ENCODE measurements at regions not wholly inside any gene's neighbourhood (a gene's known extent, or its start where the extent isn't known, plus 50 kb on each side); places are given as distances from the start of the nearest gene placed in this dataset.

DNA sequence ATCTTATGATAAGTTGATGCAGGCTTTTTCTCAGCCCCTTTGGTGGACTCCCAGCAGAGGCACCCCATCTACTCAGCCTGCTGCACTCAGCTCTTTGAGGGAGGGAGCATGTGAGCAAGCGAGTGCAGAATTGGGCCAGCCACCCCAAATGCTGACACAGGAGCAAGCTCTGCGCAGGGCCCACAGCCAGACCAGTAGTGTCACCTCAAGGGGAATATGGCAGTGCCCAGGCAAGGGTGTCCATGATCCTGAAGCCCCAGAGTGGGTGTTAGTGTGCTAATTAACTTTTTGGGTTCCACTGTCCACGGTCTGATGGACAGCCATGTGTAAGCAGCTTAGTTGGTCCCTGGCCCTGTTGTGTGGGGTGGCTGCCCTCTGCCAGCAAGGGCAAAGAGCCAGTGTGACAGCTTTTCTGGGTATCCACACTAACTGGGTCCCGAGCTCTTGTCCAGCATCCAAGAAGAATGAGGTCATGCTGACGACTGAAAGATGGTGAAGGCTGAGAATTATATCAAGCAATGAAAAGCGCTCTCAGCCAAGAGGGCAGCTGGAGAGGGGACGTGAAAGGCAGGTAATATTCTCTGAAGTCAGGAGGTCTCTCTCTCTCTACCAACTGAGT lies 898.3 kb upstream of the PCDH9 start:
- H3K27ac ChIP-seq, result no peak overlapping the region

GRCh38 chr13:68125087-68125480 lies 894.9 kb upstream of the PCDH9 start:
- H3K4me3 ChIP-seq, result no peak overlapping the region
- H3K27ac ChIP-seq, result no peak overlapping the region

More for the DNA sequence above, 898.3 kb upstream of the PCDH9 start:
- no peak overlapping the region for H3K4me3 ChIP-seq

DNA sequence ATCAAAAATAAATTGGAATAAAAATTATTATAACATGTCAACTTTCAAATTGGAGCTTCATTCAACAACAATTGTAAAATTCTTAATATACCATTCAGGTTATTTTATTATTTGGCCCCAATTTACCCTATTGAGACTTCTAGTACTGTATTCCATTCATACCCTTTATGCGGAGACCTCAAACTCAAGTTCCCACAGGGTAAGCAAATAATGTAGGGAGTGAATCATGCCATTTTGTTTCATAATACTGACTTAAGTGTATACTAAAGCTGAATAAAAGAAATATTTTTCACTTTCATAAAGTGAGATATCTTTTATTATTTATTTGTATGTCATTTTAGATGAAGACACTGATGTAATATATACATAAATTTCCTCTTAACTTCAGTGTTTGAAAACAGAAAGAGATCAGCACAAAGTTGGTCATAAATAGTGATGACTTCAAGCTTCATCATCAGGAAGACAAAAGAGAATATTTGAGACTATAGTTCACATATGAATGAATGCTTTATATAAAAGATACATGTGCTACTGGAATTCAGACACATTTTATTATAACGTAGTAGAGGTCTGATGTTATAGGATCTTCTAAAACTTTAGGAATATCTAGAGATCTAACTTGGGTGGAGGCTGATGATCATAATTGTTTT lies 894.4 kb upstream of the PCDH9 start:
- no peak overlapping the region for H3K4me3 ChIP-seq

GRCh38 chr13:68110178-68110768 lies 880.1 kb upstream of the PCDH9 start:
- H3K27ac ChIP-seq, result no peak overlapping the region
- H3K4me3 ChIP-seq, result no peak overlapping the region

More for the DNA sequence above, 894.4 kb upstream of the PCDH9 start:
- H3K27ac ChIP-seq, result no peak overlapping the region

GRCh38 chr13:68107667-68108066 lies 877.5 kb upstream of the PCDH9 start:
- no peak overlapping the region for H3K4me3 ChIP-seq

DNA sequence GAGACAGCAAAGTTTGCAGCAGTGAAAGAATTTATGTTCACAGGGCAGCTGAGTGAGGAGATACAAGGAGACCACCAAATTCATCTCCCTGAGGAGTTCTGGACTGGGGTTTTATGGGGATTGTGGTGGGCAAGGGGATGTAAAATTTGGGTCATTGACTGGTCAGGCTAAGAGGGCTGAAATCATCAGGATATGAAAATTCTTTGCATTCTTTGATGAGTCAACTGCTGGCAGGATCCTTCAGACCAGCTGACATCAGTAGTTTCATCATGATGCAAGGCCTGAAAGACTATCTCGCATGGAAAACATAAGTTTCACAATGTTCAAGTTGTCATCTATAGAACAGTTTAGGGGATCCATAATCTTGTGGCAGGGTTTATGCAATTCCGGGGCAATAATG lies 869.5 kb upstream of the PCDH9 start:
- Histone ChIP-seq H3K4me3 (no peak overlapping the region), H3K27ac (no peak overlapping the region)

More at GRCh38 chr13:68107667-68108066, 877.5 kb upstream of the PCDH9 start:
- H3K27ac ChIP-seq, result no peak overlapping the region

DNA sequence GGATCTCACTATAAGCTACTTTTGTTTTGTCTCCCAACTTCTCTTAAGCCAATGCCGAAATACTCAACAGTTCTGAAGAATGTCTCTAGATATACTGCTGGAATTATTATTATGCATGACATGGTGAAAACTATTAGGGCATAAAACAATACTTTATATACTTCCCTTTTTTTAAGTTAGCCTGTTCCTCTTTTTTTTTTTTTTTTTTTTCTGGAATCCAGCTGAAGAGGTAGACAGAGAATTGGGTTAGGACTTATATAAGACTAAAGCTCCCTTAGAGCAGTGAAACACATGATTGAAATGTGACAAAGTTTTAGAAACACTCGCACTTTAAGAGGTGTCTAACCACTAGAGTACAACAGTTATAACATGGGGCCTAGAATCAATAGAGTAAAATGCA lies 850.9 kb upstream of the PCDH9 start:
- Histone ChIP-seq H3K27ac (no peak overlapping the region), H3K4me3 (no peak overlapping the region)

GRCh38 chr13:68078874-68079273 lies 848.7 kb upstream of the PCDH9 start:
- Histone ChIP-seq H3K4me3 (no peak overlapping the region), H3K27ac (no peak overlapping the region)

DNA sequence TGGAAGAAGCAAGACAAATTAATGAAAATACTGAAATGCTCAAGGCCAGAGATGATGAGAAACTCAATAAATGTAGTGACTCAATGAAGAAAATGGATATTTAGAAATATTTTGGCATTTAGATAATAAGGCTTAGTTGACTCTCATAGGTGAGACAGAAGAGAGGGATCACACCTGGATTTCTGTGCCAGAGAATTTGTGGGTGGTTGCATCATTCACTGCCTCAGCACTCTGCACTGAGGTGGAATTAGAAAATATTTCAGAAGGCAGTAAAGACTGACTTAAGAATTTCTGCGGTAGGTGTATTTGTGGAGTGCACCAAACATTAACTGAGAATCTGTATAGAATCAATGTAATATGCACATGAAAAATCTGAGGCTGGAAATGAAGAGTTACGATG lies 848.3 kb upstream of the PCDH9 start:
- no peak overlapping the region for H3K27ac ChIP-seq
- no peak overlapping the region for H3K4me3 ChIP-seq

DNA sequence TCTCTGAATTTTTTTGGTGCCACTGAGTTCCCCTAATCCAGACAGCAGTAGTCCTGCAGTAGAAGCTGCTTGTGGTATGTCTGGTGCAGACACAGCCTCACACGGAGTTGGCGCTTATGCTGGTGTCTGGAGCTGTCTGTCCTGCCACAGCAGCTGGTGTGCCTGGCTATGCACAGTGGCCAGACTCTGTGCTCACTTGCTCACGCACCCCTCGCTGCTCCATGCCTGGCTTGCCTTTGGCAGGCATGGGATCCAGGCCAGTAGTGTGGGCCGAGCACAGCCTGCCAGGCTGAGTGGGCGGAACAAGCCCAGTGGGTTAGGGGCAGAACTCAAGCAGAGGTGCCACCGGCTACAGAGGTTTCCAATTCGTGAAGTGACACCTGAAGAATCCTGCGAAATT lies 845.9 kb upstream of the PCDH9 start:
- H3K4me3 ChIP-seq, result no peak overlapping the region
- no peak overlapping the region for H3K27ac ChIP-seq

- Histone ChIP-seq H3K4me3 (no peak overlapping the region), H3K27ac (no peak overlapping the region)
These were observed 836.9 kb upstream of the PCDH9 start for GRCh38 chr13:68066879-68067513.

DNA sequence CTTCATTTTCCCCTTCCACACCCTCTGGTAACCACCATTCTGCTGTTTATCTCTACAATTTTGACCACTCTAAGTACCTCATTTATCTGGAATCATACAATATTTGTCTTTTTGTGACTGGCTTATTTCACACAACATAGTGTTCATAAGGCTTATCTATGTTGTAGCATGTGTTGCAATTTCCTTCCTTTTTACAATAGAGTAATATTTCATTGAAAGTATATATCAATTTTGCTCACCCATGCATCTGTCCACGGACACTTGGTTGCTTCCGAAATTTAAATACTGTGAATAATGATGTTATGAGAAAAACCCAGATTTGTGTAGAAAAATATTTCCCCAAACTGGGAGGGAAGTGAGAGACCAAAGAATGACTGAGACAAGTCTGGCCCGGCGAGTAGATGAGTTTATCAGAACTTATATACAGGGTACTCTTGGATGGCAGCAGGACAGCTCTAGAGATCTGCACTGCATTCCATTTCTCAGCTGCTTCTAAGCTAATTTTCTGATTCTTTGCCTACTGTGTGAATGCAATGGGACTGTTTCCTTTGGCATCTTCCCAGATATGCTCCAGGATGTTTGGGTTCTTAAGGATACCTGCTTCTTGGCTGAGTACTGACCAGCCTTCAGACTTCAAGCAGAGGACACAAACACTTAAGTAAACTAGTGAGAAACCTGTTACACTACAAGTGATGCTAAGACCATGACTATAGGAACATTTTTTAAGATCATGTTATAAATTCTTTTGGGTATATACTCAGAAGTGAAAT lies 834.0 kb upstream of the PCDH9 start:
- Histone ChIP-seq H3K27ac (no peak overlapping the region), H3K4me3 (no peak overlapping the region)

DNA sequence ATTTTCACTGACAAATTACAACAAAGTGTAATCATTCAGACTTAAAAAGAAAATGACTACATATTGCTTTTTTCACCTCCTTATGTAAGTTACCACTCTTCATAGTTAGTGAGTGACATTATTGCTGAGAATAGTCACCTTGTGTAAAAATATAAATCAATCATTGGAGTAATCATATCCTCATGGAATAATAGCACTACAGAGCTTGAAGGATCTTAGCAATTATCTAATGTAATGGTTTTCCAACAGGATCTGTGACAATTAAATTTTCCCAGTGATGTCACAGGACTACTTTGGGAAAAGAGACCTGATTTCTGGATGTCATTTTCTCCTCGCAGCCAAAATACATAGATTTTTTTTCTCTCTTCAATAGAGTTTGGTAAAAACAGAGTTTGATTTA lies 833.0 kb upstream of the PCDH9 start:
- Histone ChIP-seq H3K4me3 (no peak overlapping the region), H3K27ac (no peak overlapping the region)

- H3K27ac ChIP-seq, result no peak overlapping the region
- no peak overlapping the region for H3K4me3 ChIP-seq
These were observed 827.7 kb upstream of the PCDH9 start for GRCh38 chr13:68057836-68058235.

- H3K27ac ChIP-seq, result no peak overlapping the region
- H3K4me3 ChIP-seq, result no peak overlapping the region
These were observed 826.9 kb upstream of the PCDH9 start for GRCh38 chr13:68056816-68057710.

DNA sequence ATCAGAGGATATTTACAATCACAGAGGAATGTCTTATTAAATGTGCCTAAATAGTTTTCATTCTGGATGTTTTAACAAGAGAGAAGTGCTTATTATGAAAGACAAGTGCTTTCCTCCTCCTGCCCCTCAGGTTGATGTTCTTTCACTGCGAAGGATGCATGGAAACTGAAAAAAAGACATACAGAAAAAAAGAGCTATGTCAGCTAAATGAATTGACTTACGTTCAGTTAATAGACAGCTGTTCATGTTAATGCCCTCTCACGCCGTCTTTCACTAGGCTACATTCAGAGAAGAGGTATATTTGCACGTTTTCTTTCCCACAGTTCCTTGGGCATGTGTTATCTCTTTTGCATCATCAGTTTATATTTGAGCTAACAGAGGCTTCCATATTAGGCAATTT lies 821.8 kb upstream of the PCDH9 start:
- H3K4me3 ChIP-seq, result no peak overlapping the region
- H3K27ac ChIP-seq, result no peak overlapping the region

- no peak overlapping the region for H3K27ac ChIP-seq
- no peak overlapping the region for H3K4me3 ChIP-seq
These were observed 820.6 kb upstream of the PCDH9 start for GRCh38 chr13:68050761-68051160.

- no peak overlapping the region for H3K4me3 ChIP-seq
- no peak overlapping the region for H3K27ac ChIP-seq
These were observed 818.7 kb upstream of the PCDH9 start for GRCh38 chr13:68048802-68049359.

DNA sequence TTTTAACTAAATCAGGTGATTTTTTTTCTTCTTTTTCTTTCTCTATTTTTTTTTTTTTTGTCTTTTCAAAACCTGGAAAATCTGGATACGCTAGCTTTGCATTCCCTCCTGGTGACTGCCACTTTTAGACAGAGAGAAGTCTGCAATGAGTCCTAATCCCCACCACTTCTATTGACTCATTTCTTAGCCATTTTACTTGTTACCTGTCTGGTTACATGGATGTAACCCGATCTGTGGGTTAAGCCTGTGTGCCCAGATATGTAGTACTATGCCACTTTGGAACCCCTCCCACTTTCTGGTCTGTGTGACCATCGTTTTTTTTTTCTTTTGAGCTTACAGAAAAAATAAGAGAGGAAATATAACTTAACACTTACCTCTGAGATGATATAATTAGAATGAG lies 817.8 kb upstream of the PCDH9 start:
- no peak overlapping the region for H3K27ac ChIP-seq
- H3K4me3 ChIP-seq, result no peak overlapping the region

Measured in skin epidermis (tissue), 12 donors.